Gastroesophageal sphincter (tissue), 3 donors: ENCODE measurements at regions not wholly inside any gene's neighbourhood (a gene's known extent, or its start where the extent isn't known, plus 50 kb on each side); places are given as distances from the start of the nearest gene placed in this dataset.

Source experiments
- CTCF ChIP-seq, 4 experiments: fragments of 200-600 bp in 2 of 4; fragments of 450-650 bp in 2 of 4; sonication (generic) in 1 of 4; IDR thresholded peaks; one replicate each; pipeline ENCODE4 v1.5.1; 2017 to 2019; ENCODE audit warnings: antibody characterized with exemption in 4 of 4, mild to moderate bottlenecking in 2 of 4, moderate library complexity in 2 of 4
- POLR2A ChIP-seq, 2 donors: fragments of 450-650 bp; IDR thresholded peaks; one replicate each; pipeline ENCODE4 v1.6.1; 2017; ENCODE audit warnings: antibody characterized with exemption in 2 of 2, mild to moderate bottlenecking in 2 of 2, moderate library complexity in 1 of 2

- TF ChIP-seq CTCF (IDR thresholded peaks at IDR 0.05) (no peak), POLR2A (IDR thresholded peaks at IDR 0.05) (no peak)
Observed at GRCh38 chr10:9214618-9215017, 1160.1 kb downstream of the GATA3 start.
